Spleen (tissue), 11 donors: ENCODE measurements at regions not wholly inside any gene's neighbourhood (a gene's known extent, or its start where the extent isn't known, plus 50 kb on each side); places are given as distances from the start of the nearest gene placed in this dataset.

ENCODE experiments used
- DNase-seq: peaks from one replicate; pipeline ENCODE4 v3.0.0-alpha.2; 2020
- H3K27ac ChIP-seq, 8 donors: fragments of 200-600 bp; sonication (generic) in 7 of 8; 1 replicate in 4 of 8; 2 replicates in 4 of 8; pipeline versions ENCODE4 v1.5.0 to v1.8.0; 2016 to 2021; ENCODE audit warnings: inconsistent platforms in 4 of 8, mild to moderate bottlenecking in 4 of 8, moderate library complexity in 1 of 8
- H3K27me3 ChIP-seq, 7 donors: fragments of 200-600 bp; sonication (generic) in 6 of 7; replicated peaks in 1 of 7; 1 replicate in 4 of 7; 2 replicates in 3 of 7; pipeline versions ENCODE4 v1.5.0 to v1.8.0; 2016 to 2021; ENCODE audit warnings: inconsistent platforms in 3 of 7, mild to moderate bottlenecking in 1 of 7
- H3K36me3 ChIP-seq, 6 donors: fragments of 200-600 bp; sonication (generic) in 5 of 6; 1 replicate in 4 of 6; 2 replicates in 2 of 6; pipeline versions ENCODE4 v1.5.0 to v1.8.0; 2016 to 2021; ENCODE audit warnings: inconsistent platforms in 2 of 6
- H3K4me1 ChIP-seq, 6 donors: fragments of 200-600 bp; sonication (generic) in 5 of 6; 1 replicate in 3 of 6; 2 replicates in 3 of 6; pipeline versions ENCODE4 v1.5.0 to v1.8.0; 2016 to 2021; ENCODE audit warnings: inconsistent platforms in 3 of 6
- H3K4me3 ChIP-seq, 8 donors: fragments of 200-600 bp; sonication (generic) in 7 of 8; 1 replicate in 4 of 8; 2 replicates in 4 of 8; pipeline versions ENCODE4 v1.5.0 to v1.8.0; 2016 to 2021; ENCODE audit warnings: inconsistent platforms in 4 of 8, mild to moderate bottlenecking in 4 of 8, moderate library complexity in 2 of 8
- H3K9me3 ChIP-seq, 8 donors: fragments of 200-600 bp; sonication (generic) in 7 of 8; 1 replicate in 4 of 8; 2 replicates in 4 of 8; pipeline versions ENCODE4 v1.5.0 to v1.8.0; 2016 to 2021; ENCODE audit warnings: inconsistent platforms in 4 of 8
- POLR2A ChIP-seq, 3 donors: fragments of 450-650 bp; IDR thresholded peaks; one replicate each; pipeline ENCODE4 v1.5.1; 2017; ENCODE audit warnings: antibody characterized with exemption in 3 of 3, mild to moderate bottlenecking in 1 of 3
- POLR2AphosphoS5 ChIP-seq, 3 donors: sonication (generic); formaldehyde crosslinking; IDR thresholded peaks; one replicate each; pipeline ENCODE4 v1.5.1; 2017; ENCODE audit warnings: antibody characterized with exemption in 3 of 3
- WGBS, 5 donors: extraction: QIAGEN DNeasy Blood & Tissue Kit in 3 of 5; methylation state at CpG; one replicate each; pipeline versions ENCODE4 v1.1.5 to v1.1.7; 2013 to 2018; 5-methylcytosine and 5-hydroxymethylcytosine counted together
- intact Hi-C: fragments of 100-400 bp; cut with DNase I; formaldehyde crosslinking; loops from one replicate; pipeline ENCODE4 v1.15.0; 2023; ENCODE audit warnings: low total_unique reads
- TF ChIP-seq, protein P1 (sequence below), 11 experiments: fragments of 200-600 bp in 7 of 11; fragments of 450-650 bp in 4 of 11; sonication (generic) in 4 of 11; IDR thresholded peaks in 8 of 11; conservative IDR thresholded peaks in 3 of 11; 1 replicate in 7 of 11; 2 replicates in 4 of 11; pipeline versions ENCODE4 v1.4.0 to v1.8.0; 2016 to 2021; ENCODE audit warnings: antibody characterized with exemption in 11 of 11, inconsistent platforms in 4 of 11, mild to moderate bottlenecking in 1 of 11
- donor health status: healthy with polysubstance abuse.
- donor health status: DM: no; HTN: no; CAD: no; lungs with moderate emphysema.
- donor health status: DM: no; HTN: no; CAD: no.
- donor health status: Bipolar disorder and iron deficiency.
- donor health status: healthy.
- donor health status: DM: no; HTN: no; CAD: no.
- donor health status: DM: yes; HTN: yes; CAD: no.

GRCh38 chr13:77391475-77391874, 64.6 kb upstream of the MYCBP2 start:
- intact Hi-C loops = no loop called here
- peaks cover 0 to 33% (median 7%) of the 10 kb centered on the region in 6 donors for H3K4me1 ChIP-seq
- DNase-seq = no peak
- TF ChIP-seq POLR2AphosphoS5 (IDR thresholded peaks at IDR 0.05) = no peak
- TF ChIP-seq, protein P1, sequence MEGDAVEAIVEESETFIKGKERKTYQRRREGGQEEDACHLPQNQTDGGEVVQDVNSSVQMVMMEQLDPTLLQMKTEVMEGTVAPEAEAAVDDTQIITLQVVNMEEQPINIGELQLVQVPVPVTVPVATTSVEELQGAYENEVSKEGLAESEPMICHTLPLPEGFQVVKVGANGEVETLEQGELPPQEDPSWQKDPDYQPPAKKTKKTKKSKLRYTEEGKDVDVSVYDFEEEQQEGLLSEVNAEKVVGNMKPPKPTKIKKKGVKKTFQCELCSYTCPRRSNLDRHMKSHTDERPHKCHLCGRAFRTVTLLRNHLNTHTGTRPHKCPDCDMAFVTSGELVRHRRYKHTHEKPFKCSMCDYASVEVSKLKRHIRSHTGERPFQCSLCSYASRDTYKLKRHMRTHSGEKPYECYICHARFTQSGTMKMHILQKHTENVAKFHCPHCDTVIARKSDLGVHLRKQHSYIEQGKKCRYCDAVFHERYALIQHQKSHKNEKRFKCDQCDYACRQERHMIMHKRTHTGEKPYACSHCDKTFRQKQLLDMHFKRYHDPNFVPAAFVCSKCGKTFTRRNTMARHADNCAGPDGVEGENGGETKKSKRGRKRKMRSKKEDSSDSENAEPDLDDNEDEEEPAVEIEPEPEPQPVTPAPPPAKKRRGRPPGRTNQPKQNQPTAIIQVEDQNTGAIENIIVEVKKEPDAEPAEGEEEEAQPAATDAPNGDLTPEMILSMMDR (IDR thresholded peaks at IDR 0.05 in 8 of 11, conservative IDR thresholded peaks at IDR 0.05 in 3 of 11) = no peak
- no peak for TF ChIP-seq POLR2A (IDR thresholded peaks at IDR 0.05)
- no peaks in the 10 kb centered on the region for H3K36me3 ChIP-seq
- H3K27ac ChIP-seq = no peak overlapping the region
- no peaks in the 10 kb centered on the region for H3K9me3 ChIP-seq
- H3K4me3 ChIP-seq = no peak overlapping the region
- H3K27me3 ChIP-seq = no peaks in the 10 kb centered on the region

GRCh38 chr13:77390391-77390790, 63.5 kb upstream of the MYCBP2 start:
- TF ChIP-seq POLR2AphosphoS5 (IDR thresholded peaks at IDR 0.05) = no peak
- TF ChIP-seq POLR2A (IDR thresholded peaks at IDR 0.05) = no peak
- TF ChIP-seq, protein P1 (IDR thresholded peaks at IDR 0.05 in 8 of 11, conservative IDR thresholded peaks at IDR 0.05 in 3 of 11) = no peak
- Histone ChIP-seq H3K27ac (peak overlapping the region in 1 of 8 donors; percentile 5), H3K27me3 (no peaks in the 10 kb centered on the region), H3K4me3 (no peak overlapping the region), H3K36me3 (no peaks in the 10 kb centered on the region), H3K9me3 (peaks cover 0 to 4% (median 0%) of the 10 kb centered on the region in 8 donors), H3K4me1 (peaks cover 0 to 33% (median 7%) of the 10 kb centered on the region in 6 donors)
- no peak for DNase-seq
- 57 to 75% (median 66%) methylated on average over 3 of the region's 3 CpGs for WGBS, 5 donors
- intact Hi-C loops = no loop called here

GRCh38 chr13:77389625-77390000, 62.7 kb upstream of the MYCBP2 start:
- H3K4me1 ChIP-seq = peaks cover 0 to 33% (median 7%) of the 10 kb centered on the region in 6 donors
- intact Hi-C loops = no loop called here
- TF ChIP-seq POLR2A (IDR thresholded peaks at IDR 0.05) = no peak
- TF ChIP-seq, protein P1 (IDR thresholded peaks at IDR 0.05 in 8 of 11, conservative IDR thresholded peaks at IDR 0.05 in 3 of 11) = no peak
- TF ChIP-seq POLR2AphosphoS5 (IDR thresholded peaks at IDR 0.05) = no peak
- H3K27me3 ChIP-seq = no peaks in the 10 kb centered on the region
- H3K9me3 ChIP-seq = peaks cover 0 to 4% (median 0%) of the 10 kb centered on the region in 8 donors
- H3K27ac ChIP-seq = no peak overlapping the region
- no peak for DNase-seq
- no peak overlapping the region for H3K4me3 ChIP-seq
- no peaks in the 10 kb centered on the region for H3K36me3 ChIP-seq

DNA sequence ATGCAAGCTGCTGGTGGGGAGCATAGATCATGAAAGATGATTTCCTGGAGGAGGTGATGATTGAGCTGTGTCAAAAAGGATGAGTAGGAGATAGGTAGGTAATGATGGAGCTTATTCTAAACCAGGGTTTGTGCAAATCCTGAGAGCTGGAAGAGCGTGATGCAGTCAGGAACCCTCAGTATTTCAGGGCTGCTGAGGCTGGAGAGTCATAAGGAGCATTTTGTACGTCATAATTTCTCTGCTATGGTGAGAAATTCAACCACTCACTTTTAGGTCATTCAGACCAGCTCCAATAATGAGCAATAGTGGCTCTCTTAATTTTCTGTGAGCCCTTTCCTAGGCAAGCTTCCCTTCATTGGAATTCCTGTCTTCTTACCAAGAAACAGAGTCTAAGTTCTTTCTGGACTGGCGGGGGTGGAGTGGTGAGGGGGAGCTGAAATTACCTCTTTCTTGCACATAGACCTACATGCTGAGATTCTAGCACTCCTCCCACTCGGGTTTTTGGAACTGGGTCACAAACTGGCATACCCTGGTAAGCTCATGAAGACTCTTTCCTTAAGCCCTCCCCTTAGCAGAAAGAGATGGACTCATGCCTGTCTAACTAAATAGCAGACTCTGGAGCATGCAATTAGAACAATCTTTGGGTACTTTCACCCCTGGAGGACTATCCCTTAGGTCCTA, 62.2 kb upstream of the MYCBP2 start:
- H3K9me3 ChIP-seq = peaks cover 0 to 4% (median 0%) of the 10 kb centered on the region in 8 donors
- no peak for DNase-seq
- no peaks in the 10 kb centered on the region for H3K27me3 ChIP-seq
- no peaks in the 10 kb centered on the region for H3K36me3 ChIP-seq
- H3K4me1 ChIP-seq = peaks cover 0 to 33% (median 7%) of the 10 kb centered on the region in 6 donors
- intact Hi-C loops = no loop called here
- H3K27ac ChIP-seq = peak overlapping the region in 2 of 8 donors; percentile 64 to 73
- H3K4me3 ChIP-seq = no peak overlapping the region
- 43 to 78% (median 65%) methylated on average over 4 of the region's 4 CpGs for WGBS, 5 donors
- TF ChIP-seq, protein P1 (IDR thresholded peaks at IDR 0.05 in 8 of 11, conservative IDR thresholded peaks at IDR 0.05 in 3 of 11) = no peak
- TF ChIP-seq POLR2AphosphoS5 (IDR thresholded peaks at IDR 0.05) (no peak), POLR2A (IDR thresholded peaks at IDR 0.05) (no peak)
